H1 (cell line): ENCODE measurements at regions not wholly inside any gene's neighbourhood (a gene's known extent, or its start where the extent isn't known, plus 50 kb on each side); places are given as distances from the start of the nearest gene placed in this dataset.

ENCODE experiments used
- CTCF ChIA-PET: fragments of 300-600 bp; sonication (Branson Sonifier 250); formaldehyde crosslinking; loops from one replicate; lab custom pipeline; 2021; ENCODE audit not compliant: partially characterized antibody; lab: Charles Lee
- POLR2A ChIA-PET: fragments of 300-600 bp; sonication (Branson Sonifier 250); formaldehyde crosslinking; loops from one replicate; lab custom pipeline; 2021; ENCODE audit warnings: inconsistent platforms; ENCODE audit not compliant: partially characterized antibody; lab: Charles Lee
- DNase-seq, 2 experiments: peaks; one replicate each; pipeline versions ENCODE4 v3.0.0 to v3.0.0-alpha.2; 2010 to 2022; ENCODE audit warnings: low spot score in 2 of 2, low read depth in 1 of 2, mixed read lengths in 1 of 2
- FAIRE-seq: peaks from 2 replicates; lab custom pipeline; 2011; peaks lifted over from hg19 to GRCh38; lab: Jason Lieb, UNC
- H2AFZ ChIP-seq: 2 replicates; pipeline ENCODE4 v1.8.1; 2012; ENCODE audit warnings: low read length, inconsistent platforms
- H2AK5ac ChIP-seq: 2 replicates; pipeline ENCODE4 v1.6.1; 2013; ENCODE audit warnings: low read depth, low read length
- H2BK120ac ChIP-seq: replicated peaks from 2 replicates; pipeline ENCODE3; 2013; ENCODE audit warnings: low read depth, low read length, inconsistent platforms
- H2BK12ac ChIP-seq: 2 replicates; pipeline ENCODE4 v1.6.1; 2013; ENCODE audit warnings: low read depth, low read length
- H2BK15ac ChIP-seq: 2 replicates; pipeline ENCODE4 v1.6.1; 2013; ENCODE audit warnings: low read length
- H2BK20ac ChIP-seq: 2 replicates; pipeline ENCODE4 v1.6.1; 2013; ENCODE audit warnings: low read length
- H2BK5ac ChIP-seq: 2 replicates; pipeline ENCODE4 v1.6.1; 2013; ENCODE audit warnings: low read depth, low read length
- H3K14ac ChIP-seq: 2 replicates; pipeline ENCODE4 v1.6.1; 2013; ENCODE audit warnings: inconsistent platforms; ENCODE audit not compliant: insufficient read length
- H3K18ac ChIP-seq: 2 replicates; pipeline ENCODE4 v1.6.1; 2013; ENCODE audit warnings: low read length; ENCODE audit errors: extremely low read depth
- H3K23ac ChIP-seq: 2 replicates; pipeline ENCODE4 v1.6.1; 2013; ENCODE audit warnings: inconsistent platforms; ENCODE audit not compliant: insufficient read length
- H3K23me2 ChIP-seq: 2 replicates; pipeline ENCODE4 v1.6.1; 2013; ENCODE audit warnings: low read depth, low read length
- H3K27ac ChIP-seq: 2 replicates; pipeline ENCODE4 v1.6.1; 2011; ENCODE audit warnings: low read depth, low read length, inconsistent platforms
- H3K27me3 ChIP-seq, 4 experiments: replicated peaks in 1 of 4; 1 replicate in 1 of 4; 2 replicates in 3 of 4; pipeline versions ENCODE4 v1.6.1 to v1.8.1; 2011 to 2013; ENCODE audit warnings: low read length in 3 of 4, mild to moderate bottlenecking in 3 of 4, inconsistent platforms in 2 of 4, mixed read lengths in 2 of 4, moderate library complexity in 1 of 4; ENCODE audit not compliant: control insufficient read depth in 3 of 4, insufficient read depth in 3 of 4; ENCODE audit errors: extremely low read depth in 1 of 4
- H3K36me3 ChIP-seq, 4 experiments: 2 replicates each; pipeline versions ENCODE4 v1.6.1 to v1.8.1; 2011 to 2013; ENCODE audit warnings: mild to moderate bottlenecking in 4 of 4, low read length in 3 of 4, moderate library complexity in 2 of 4, control low read depth in 1 of 4, inconsistent platforms in 1 of 4; ENCODE audit not compliant: insufficient read depth in 4 of 4, control insufficient read depth in 2 of 4
- H3K4ac ChIP-seq: replicated peaks from 2 replicates; pipeline ENCODE3; 2013; ENCODE audit warnings: low read length, low read depth, mixed read lengths, inconsistent platforms; ENCODE audit not compliant: insufficient read length
- H3K4me1 ChIP-seq, 4 experiments: replicated peaks in 1 of 4; 1 replicate in 1 of 4; 2 replicates in 3 of 4; pipeline versions ENCODE4 v1.6.1 to v1.8.1; 2011 to 2013; ENCODE audit warnings: low read length in 3 of 4, inconsistent platforms in 2 of 4, mixed read lengths in 1 of 4; ENCODE audit not compliant: insufficient read depth in 4 of 4, control insufficient read depth in 3 of 4
- H3K4me2 ChIP-seq, 2 experiments: 2 replicates each; pipeline versions ENCODE4 v1.6.1 to v1.8.1; 2011 to 2013; ENCODE audit warnings: low read depth in 2 of 2, low read length in 2 of 2, control low read depth in 1 of 2, inconsistent platforms in 1 of 2, mild to moderate bottlenecking in 1 of 2; ENCODE audit not compliant: insufficient read depth in 1 of 2
- H3K4me3 ChIP-seq, 4 experiments: fragments of 200-600, 300-600 bp in 1 of 4; sonication (generic), shearing (Covaris generic), sonication (Bioruptor Twin) in 1 of 4; 2 replicates each; pipeline versions ENCODE4 v1.5.1 to v1.8.1; 2011 to 2016; ENCODE audit warnings: low read length in 4 of 4, low read depth in 3 of 4, control low read depth in 2 of 4, inconsistent platforms in 2 of 4, mild to moderate bottlenecking in 2 of 4, mixed read lengths in 1 of 4, moderate library complexity in 1 of 4; ENCODE audit not compliant: insufficient read depth in 2 of 4; ENCODE audit errors: extremely low read depth in 1 of 4
- H3K56ac ChIP-seq: replicated peaks from 2 replicates; pipeline ENCODE3; 2013; ENCODE audit warnings: low read depth, mild to moderate bottlenecking, mixed read lengths, low read length, inconsistent platforms; ENCODE audit not compliant: insufficient read length
- H3K79me1 ChIP-seq: 2 replicates; pipeline ENCODE4 v1.6.1; 2013; ENCODE audit warnings: low read depth, low read length, control low read depth
- H3K79me2 ChIP-seq, 2 experiments: 2 replicates each; pipeline versions ENCODE4 v1.6.1 to v1.8.1; 2012 to 2013; ENCODE audit warnings: low read length in 2 of 2, mild to moderate bottlenecking in 2 of 2, inconsistent platforms in 1 of 2; ENCODE audit not compliant: insufficient read depth in 2 of 2, control insufficient read depth in 1 of 2
- H3K9ac ChIP-seq, 4 experiments: replicated peaks in 1 of 4; 1 replicate in 1 of 4; 2 replicates in 3 of 4; pipeline versions ENCODE4 v1.6.1 to v1.8.1; 2011 to 2013; ENCODE audit warnings: low read depth in 3 of 4, low read length in 3 of 4, control low read depth in 2 of 4, mild to moderate bottlenecking in 2 of 4, moderate library complexity in 2 of 4, inconsistent platforms in 1 of 4; ENCODE audit errors: extremely low read depth in 1 of 4
- H3K9me3 ChIP-seq, 2 experiments: 2 replicates each; pipeline versions ENCODE4 v1.6.1 to v1.8.1; 2012 to 2013; ENCODE audit warnings: mild to moderate bottlenecking in 2 of 2, moderate library complexity in 2 of 2, control low read depth in 1 of 2, inconsistent platforms in 1 of 2, low read depth in 1 of 2, low read length in 1 of 2, mixed read lengths in 1 of 2; ENCODE audit not compliant: insufficient read depth in 2 of 2
- H4K20me1 ChIP-seq, 2 experiments: replicated peaks in 1 of 2; 2 replicates each; pipeline versions ENCODE3 to v1.8.1; 2011 to 2013; ENCODE audit warnings: inconsistent platforms in 2 of 2, low read length in 2 of 2, mild to moderate bottlenecking in 1 of 2; ENCODE audit not compliant: insufficient read depth in 2 of 2, control insufficient read depth in 1 of 2
- H4K5ac ChIP-seq: 2 replicates; pipeline ENCODE4 v1.6.1; 2013; ENCODE audit warnings: low read length, low read depth, mixed read lengths, inconsistent platforms; ENCODE audit not compliant: insufficient read length
- H4K8ac ChIP-seq: 2 replicates; pipeline ENCODE4 v1.8.0; 2013; ENCODE audit warnings: mild to moderate bottlenecking, moderate library complexity, low read length, inconsistent platforms; ENCODE audit not compliant: insufficient read depth; ENCODE audit errors: extremely low read depth
- H4K91ac ChIP-seq: replicated peaks from 2 replicates; pipeline ENCODE3; 2013; ENCODE audit warnings: low read length, mixed read lengths, inconsistent platforms; ENCODE audit not compliant: insufficient read length
- JUND ChIP-seq: IDR thresholded peaks from 2 replicates; pipeline ENCODE4 v1.6.1; 2011; ENCODE audit warnings: mild to moderate bottlenecking, improper control_type of control experiment, low read length
- KDM5A ChIP-seq: fragments of 200-600 bp; IDR thresholded peaks from 2 replicates; pipeline ENCODE4 v1.7.1; 2012; ENCODE audit warnings: mild to moderate bottlenecking, low read length, inconsistent platforms, mixed read lengths
- WGBS, 2 experiments: shearing (Covaris generic) in 1 of 2; methylation state at CpG; one replicate each; pipeline versions ENCODE4 v1.1.6 to v1.1.7; 2013 to 2015; ENCODE audit warnings: low lambda C conversion rate in 2 of 2, mixed read lengths in 2 of 2, inconsistent platforms in 1 of 2, low coverage in 1 of 2, missing lambda C conversion rate in 1 of 2; ENCODE audit not compliant: insufficient replicate concordance in 2 of 2, insufficient coverage in 1 of 2, insufficient read length in 1 of 2; ENCODE audit errors: extremely low coverage in 1 of 2, missing lambda C conversion rate in 1 of 2; 5-methylcytosine and 5-hydroxymethylcytosine counted together

- Histone ChIP-seq H2BK5ac (no peak overlapping the region), H2BK20ac (no peak overlapping the region), H4K8ac (no peak overlapping the region), H3K9ac (no peak overlapping the region), H2AFZ (no peak overlapping the region), H3K9me3 (peaks cover 0 to 3% of the 10 kb centered on the region in 2 experiments; a peak in 1 of 4 replicates), H3K56ac (no peak overlapping the region), H3K4me3 (no peak overlapping the region), H2BK15ac (no peak overlapping the region), H2BK120ac (no peak overlapping the region), H3K27ac (no peak overlapping the region), H3K4me2 (no peak overlapping the region), H3K4ac (no peak overlapping the region), H3K36me3 (peaks cover 0 to 14% (median 5%) of the 10 kb centered on the region in 4 experiments; a peak in 6 of 8 replicates), H3K79me1 (peaks cover 6% of the 10 kb centered on the region), H4K20me1 (peaks cover 0 to 3% of the 10 kb centered on the region in 2 experiments), H3K14ac (no peak overlapping the region), H3K79me2 (peaks cover 0 to 80% of the 10 kb centered on the region in 2 experiments; a peak in 2 of 4 replicates), H2AK5ac (no peak overlapping the region), H4K5ac (no peak overlapping the region), H4K91ac (no peak overlapping the region), H3K27me3 (no peaks in the 10 kb centered on the region), H3K18ac (no peak overlapping the region), H3K4me1 (peaks cover 1 to 13% (median 7%) of the 10 kb centered on the region in 4 experiments; a peak in 5 of 7 replicates), H3K23me2 (no peaks in the 10 kb centered on the region), H3K23ac (no peak overlapping the region), H2BK12ac (no peak overlapping the region)
- FAIRE-seq (no peak), DNase-seq (no peak)
- ChIA-PET POLR2A (interaction anchor here (0.6 to 1.5 kb wide), 4 partner anchors 12 to 1687 kb away, joined by 3 to 4 read pairs (median 3); partner anchors contain the start of gene SOX4), CTCF (no interaction called here)
- 90% methylated on average over 2 of the region's 2 CpGs; no CpG with 5 or more reads in 1 of the 2 experiments for WGBS, 2 experiments
- TF ChIP-seq KDM5A (no peak), JUND (no peak)
Measured at GRCh38 chr6:21764989-21765388, 171.4 kb downstream of the SOX4 start.
